AML-193 (cell line): ENCODE measurements at regions not wholly inside any gene's neighbourhood (a gene's known extent, or its start where the extent isn't known, plus 50 kb on each side); places are given as distances from the start of the nearest gene placed in this dataset.

Experiments used
- DNase-seq, 2 experiments: peaks; one replicate each; lab custom pipeline; 2025; lab: John Stamatoyannopoulos, UW

- DNase-seq, result no peak
Measured at GRCh38 chr21:25330266-25330665, 277.0 kb downstream of the MRPL39 start.

GRCh38 chr21:25329227-25329825, 278.0 kb downstream of the MRPL39 start:
- DNase-seq, result no peak

GRCh38 chr21:25328736-25329135, 278.5 kb downstream of the MRPL39 start:
- DNase-seq, result no peak

- DNase-seq, result no peak
Measured at GRCh38 chr21:25326181-25326580, 281.1 kb downstream of the MRPL39 start.

GRCh38 chr21:25324666-25325065, 282.6 kb downstream of the MRPL39 start:
- DNase-seq, result no peak

- DNase-seq, result no peak
Measured at GRCh38 chr21:25323356-25323949, 283.8 kb downstream of the MRPL39 start.

- DNase-seq, result no peak
Measured at GRCh38 chr21:25314247-25314646, 293.0 kb downstream of the MRPL39 start.

- peak; percentile 30 to 34 for DNase-seq
Measured at GRCh38 chr21:25313829-25314228, 293.5 kb downstream of the MRPL39 start.

GRCh38 chr21:25307489-25307888, 299.8 kb downstream of the MRPL39 start:
- no peak for DNase-seq

GRCh38 chr21:25304611-25305010, 302.7 kb downstream of the MRPL39 start:
- no peak for DNase-seq

- DNase-seq, result no peak
Measured at GRCh38 chr21:25300632-25301031, 306.6 kb downstream of the MRPL39 start.

GRCh38 chr21:25298512-25299491, 308.5 kb downstream of the MRPL39 start:
- no peak for DNase-seq

GRCh38 chr21:25297117-25297516, 310.2 kb downstream of the MRPL39 start:
- no peak for DNase-seq

- DNase-seq, result no peak
Measured at GRCh38 chr21:25296252-25296651, 311.0 kb downstream of the MRPL39 start.

GRCh38 chr21:25292396-25292795, 314.9 kb downstream of the MRPL39 start:
- no peak for DNase-seq

GRCh38 chr21:25283720-25284119, 323.6 kb downstream of the MRPL39 start:
- DNase-seq, result peak; percentile 6 to 34

GRCh38 chr21:25281134-25281533, 326.1 kb downstream of the MRPL39 start:
- DNase-seq, result no peak

- no peak for DNase-seq
Measured at GRCh38 chr21:25280061-25280460, 327.2 kb downstream of the MRPL39 start.

- DNase-seq, result no peak
Measured at GRCh38 chr21:25273959-25274358, 333.3 kb downstream of the MRPL39 start.

GRCh38 chr21:25254491-25255174, 352.6 kb downstream of the MRPL39 start:
- no peak for DNase-seq

GRCh38 chr21:25246546-25246945, 360.7 kb downstream of the MRPL39 start:
- no peak for DNase-seq

GRCh38 chr21:25244735-25245134, 362.5 kb downstream of the MRPL39 start:
- no peak for DNase-seq
